Parathyroid adenoma (tissue), 2 donors: ENCODE measurements at regions not wholly inside any gene's neighbourhood (a gene's known extent, or its start where the extent isn't known, plus 50 kb on each side); places are given as distances from the start of the nearest gene placed in this dataset.

ENCODE experiments used
- H2AFZ ChIP-seq: fragments of 300-600 bp; sonication (generic); one replicate; pipeline ENCODE4 v1.7.0; 2017; ENCODE audit warnings: antibody characterized with exemption, mild to moderate bottlenecking
- H3K27ac ChIP-seq: fragments of 300-600 bp; sonication (generic); one replicate; pipeline ENCODE4 v1.7.0; 2017
- H3K27me3 ChIP-seq: fragments of 300-600 bp; sonication (generic); one replicate; pipeline ENCODE4 v1.7.0; 2017; ENCODE audit warnings: low read length; ENCODE audit not compliant: control insufficient read depth, insufficient read depth
- H3K36me3 ChIP-seq: fragments of 300-600 bp; sonication (generic); one replicate; pipeline ENCODE4 v1.7.0; 2017; ENCODE audit warnings: low read length; ENCODE audit not compliant: control insufficient read depth, insufficient read depth
- H3K4me1 ChIP-seq: fragments of 300-600 bp; sonication (generic); one replicate; pipeline ENCODE4 v1.7.0; 2017; ENCODE audit warnings: control low read depth
- H3K4me2 ChIP-seq: fragments of 300-600 bp; sonication (generic); one replicate; pipeline ENCODE4 v1.7.0; 2017; ENCODE audit warnings: low read length
- H3K4me3 ChIP-seq: fragments of 300-600 bp; sonication (generic); one replicate; pipeline ENCODE4 v1.7.0; 2017; ENCODE audit warnings: low read depth, low read length
- H3K79me2 ChIP-seq: fragments of 300-600 bp; sonication (generic); one replicate; pipeline ENCODE4 v1.7.0; 2017; ENCODE audit warnings: control low read depth
- H3K9ac ChIP-seq: fragments of 300-600 bp; sonication (generic); one replicate; pipeline ENCODE4 v1.7.0; 2017; ENCODE audit warnings: mild to moderate bottlenecking
- H3K9me3 ChIP-seq: fragments of 300-600 bp; sonication (generic); one replicate; pipeline ENCODE4 v1.7.0; 2017; ENCODE audit warnings: low read length; ENCODE audit not compliant: control insufficient read depth
- TF ChIP-seq, protein P1 (sequence below): fragments of 300-600 bp; sonication (generic); IDR thresholded peaks from one replicate; pipeline ENCODE4 v1.7.0; 2017; ENCODE audit warnings: antibody characterized with exemption, mild to moderate bottlenecking
- donor health status: primary hyperparathyroidism.

DNA sequence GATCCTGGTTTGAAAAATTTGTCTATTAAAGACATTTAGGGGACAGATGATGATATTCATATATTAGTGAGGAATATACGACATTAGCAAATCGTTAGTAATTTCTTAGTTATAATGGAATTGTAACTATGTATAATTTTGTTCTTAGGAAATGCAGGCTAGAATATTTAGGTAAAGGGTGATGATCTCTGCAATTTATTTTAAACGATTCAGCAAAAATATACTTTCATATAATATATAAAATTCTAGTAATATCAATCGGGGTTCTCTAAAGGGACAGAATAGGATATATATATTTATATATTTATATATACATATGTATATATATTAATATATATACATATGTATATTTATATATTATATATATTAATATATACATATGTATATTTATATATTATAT lies 142.5 kb upstream of the DNAJC10 start:
- TF ChIP-seq, protein P1, sequence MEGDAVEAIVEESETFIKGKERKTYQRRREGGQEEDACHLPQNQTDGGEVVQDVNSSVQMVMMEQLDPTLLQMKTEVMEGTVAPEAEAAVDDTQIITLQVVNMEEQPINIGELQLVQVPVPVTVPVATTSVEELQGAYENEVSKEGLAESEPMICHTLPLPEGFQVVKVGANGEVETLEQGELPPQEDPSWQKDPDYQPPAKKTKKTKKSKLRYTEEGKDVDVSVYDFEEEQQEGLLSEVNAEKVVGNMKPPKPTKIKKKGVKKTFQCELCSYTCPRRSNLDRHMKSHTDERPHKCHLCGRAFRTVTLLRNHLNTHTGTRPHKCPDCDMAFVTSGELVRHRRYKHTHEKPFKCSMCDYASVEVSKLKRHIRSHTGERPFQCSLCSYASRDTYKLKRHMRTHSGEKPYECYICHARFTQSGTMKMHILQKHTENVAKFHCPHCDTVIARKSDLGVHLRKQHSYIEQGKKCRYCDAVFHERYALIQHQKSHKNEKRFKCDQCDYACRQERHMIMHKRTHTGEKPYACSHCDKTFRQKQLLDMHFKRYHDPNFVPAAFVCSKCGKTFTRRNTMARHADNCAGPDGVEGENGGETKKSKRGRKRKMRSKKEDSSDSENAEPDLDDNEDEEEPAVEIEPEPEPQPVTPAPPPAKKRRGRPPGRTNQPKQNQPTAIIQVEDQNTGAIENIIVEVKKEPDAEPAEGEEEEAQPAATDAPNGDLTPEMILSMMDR, result no peak
- no peak overlapping the region for H2AFZ ChIP-seq
- H3K36me3 ChIP-seq, result no peaks in the 10 kb centered on the region
- no peak overlapping the region for H3K4me3 ChIP-seq
- H3K27ac ChIP-seq, result no peak overlapping the region
- H3K4me1 ChIP-seq, result no peaks in the 10 kb centered on the region
- no peak overlapping the region for H3K9ac ChIP-seq
- no peaks in the 10 kb centered on the region for H3K79me2 ChIP-seq
- H3K9me3 ChIP-seq, result no peaks in the 10 kb centered on the region
- no peaks in the 10 kb centered on the region for H3K27me3 ChIP-seq
- no peak overlapping the region for H3K4me2 ChIP-seq

DNA sequence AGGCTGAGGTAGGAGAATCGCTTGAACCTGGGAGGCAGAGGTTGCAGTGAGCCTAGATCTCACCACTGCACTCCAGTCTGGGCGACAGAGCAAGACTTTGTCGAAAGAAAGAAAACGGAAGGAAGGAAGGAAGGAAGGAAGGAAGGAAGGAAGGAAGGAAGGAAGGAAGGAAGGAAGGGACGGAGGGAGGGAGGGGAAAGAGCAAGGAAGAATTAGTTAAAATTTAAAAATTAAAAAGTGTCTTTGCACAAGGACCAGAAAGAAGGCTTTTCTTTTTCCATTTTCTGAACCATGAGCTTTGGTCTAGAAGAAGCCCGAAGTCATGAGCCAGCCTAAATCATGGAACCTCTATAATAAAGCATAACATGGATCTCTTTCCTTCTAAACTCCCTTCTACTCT lies 138.2 kb upstream of the DNAJC10 start:
- TF ChIP-seq, protein P1, result no peak
- no peaks in the 10 kb centered on the region for H3K27me3 ChIP-seq
- no peak overlapping the region for H3K4me3 ChIP-seq
- no peaks in the 10 kb centered on the region for H3K36me3 ChIP-seq
- H3K27ac ChIP-seq, result no peak overlapping the region
- H3K79me2 ChIP-seq, result no peaks in the 10 kb centered on the region
- no peaks in the 10 kb centered on the region for H3K9me3 ChIP-seq
- H2AFZ ChIP-seq, result no peak overlapping the region
- no peak overlapping the region for H3K9ac ChIP-seq
- no peaks in the 10 kb centered on the region for H3K4me1 ChIP-seq
- no peak overlapping the region for H3K4me2 ChIP-seq

DNA sequence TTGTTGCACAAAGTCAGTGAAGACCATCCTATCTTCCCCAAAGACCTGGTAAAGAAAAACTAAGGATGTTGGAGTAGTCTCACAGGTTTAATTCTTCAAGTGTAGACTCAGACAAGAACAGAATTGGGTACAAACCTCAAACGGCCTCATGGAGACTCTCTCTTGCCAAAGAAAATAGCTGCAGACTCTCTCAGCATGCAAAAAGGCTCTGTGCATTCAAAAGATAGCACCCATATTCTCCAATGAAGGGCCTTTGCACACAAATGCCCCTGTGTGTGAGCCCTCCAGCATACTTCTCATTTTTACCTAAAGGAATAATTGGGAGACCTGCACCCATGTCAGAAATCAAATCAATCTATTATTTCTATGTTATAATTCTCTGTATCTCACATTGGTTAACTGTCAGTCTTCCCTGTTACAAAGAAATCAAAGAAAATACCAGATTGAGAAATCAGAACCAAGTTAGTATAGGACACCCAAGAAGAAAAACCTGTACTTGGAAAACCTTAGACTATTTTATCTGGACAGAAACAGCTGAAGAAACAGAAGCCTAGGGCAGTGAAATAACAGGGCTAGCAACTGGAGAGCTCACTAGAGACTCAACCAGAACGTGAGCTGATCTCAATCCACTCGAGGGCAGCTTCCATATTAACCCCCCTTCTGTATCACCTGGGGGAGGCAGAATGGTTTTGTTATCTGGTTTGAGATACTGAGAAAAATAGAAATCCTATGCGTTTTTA lies 134.7 kb upstream of the DNAJC10 start:
- no peaks in the 10 kb centered on the region for H3K4me1 ChIP-seq
- H3K27ac ChIP-seq, result no peak overlapping the region
- no peaks in the 10 kb centered on the region for H3K79me2 ChIP-seq
- no peak overlapping the region for H2AFZ ChIP-seq
- TF ChIP-seq, protein P1, result no peak
- no peak overlapping the region for H3K9ac ChIP-seq
- H3K4me3 ChIP-seq, result no peak overlapping the region
- H3K27me3 ChIP-seq, result no peaks in the 10 kb centered on the region
- no peaks in the 10 kb centered on the region for H3K9me3 ChIP-seq
- H3K36me3 ChIP-seq, result no peaks in the 10 kb centered on the region
- no peak overlapping the region for H3K4me2 ChIP-seq

DNA sequence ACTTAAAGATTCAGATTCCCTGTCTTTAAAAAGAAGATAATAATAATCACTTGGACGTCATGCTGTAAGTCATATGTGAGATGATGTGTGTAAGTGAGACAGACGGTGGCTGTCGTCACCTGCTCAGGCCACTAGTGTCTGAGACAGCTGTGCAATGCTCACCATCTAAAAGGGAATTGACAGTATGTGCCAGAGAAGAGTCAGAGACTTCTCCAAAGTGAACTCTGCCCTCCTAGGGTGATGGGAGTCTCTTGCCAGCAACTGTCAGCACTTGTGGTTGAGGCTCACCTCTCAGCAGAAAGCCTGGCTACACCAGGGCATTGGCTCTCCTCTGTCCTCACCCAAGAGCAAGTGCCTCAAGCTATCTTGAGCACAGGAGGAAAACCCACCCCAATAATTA lies 131.6 kb upstream of the DNAJC10 start:
- Histone ChIP-seq H3K4me3 (no peak overlapping the region), H3K27ac (no peak overlapping the region), H2AFZ (no peak overlapping the region), H3K9me3 (no peaks in the 10 kb centered on the region), H3K36me3 (no peaks in the 10 kb centered on the region), H3K27me3 (no peaks in the 10 kb centered on the region), H3K79me2 (no peaks in the 10 kb centered on the region), H3K9ac (no peak overlapping the region), H3K4me1 (no peaks in the 10 kb centered on the region), H3K4me2 (no peak overlapping the region)
- TF ChIP-seq, protein P1, result no peak

DNA sequence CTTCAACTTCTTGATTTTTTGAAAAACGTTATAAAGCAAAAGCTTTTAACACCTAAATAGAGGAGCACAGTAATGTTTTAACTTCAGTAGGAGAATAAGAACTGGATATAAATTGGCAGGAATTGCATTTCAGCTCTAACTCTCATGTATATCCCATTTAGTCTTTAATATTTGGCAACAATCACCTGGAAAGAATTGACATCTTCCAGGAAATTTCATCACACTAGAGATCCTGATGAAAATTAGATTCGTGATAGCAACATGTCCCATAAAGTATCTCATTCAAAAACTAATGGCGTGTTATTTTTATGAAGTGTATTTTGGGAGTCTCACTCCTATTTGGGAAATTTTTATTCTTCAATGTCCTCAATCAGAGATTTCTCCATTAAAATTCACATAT lies 131.1 kb upstream of the DNAJC10 start:
- no peak overlapping the region for H3K4me3 ChIP-seq
- no peak overlapping the region for H2AFZ ChIP-seq
- TF ChIP-seq, protein P1, result no peak
- no peaks in the 10 kb centered on the region for H3K79me2 ChIP-seq
- no peaks in the 10 kb centered on the region for H3K4me1 ChIP-seq
- no peaks in the 10 kb centered on the region for H3K27me3 ChIP-seq
- no peaks in the 10 kb centered on the region for H3K9me3 ChIP-seq
- H3K27ac ChIP-seq, result no peak overlapping the region
- no peak overlapping the region for H3K4me2 ChIP-seq
- no peaks in the 10 kb centered on the region for H3K36me3 ChIP-seq
- H3K9ac ChIP-seq, result no peak overlapping the region
